ENCODE measurements at regions not wholly inside any gene's neighbourhood (a gene's known extent, or its start where the extent isn't known, plus 50 kb on each side); places are given as distances from the start of the nearest gene placed in this dataset.

DNA sequence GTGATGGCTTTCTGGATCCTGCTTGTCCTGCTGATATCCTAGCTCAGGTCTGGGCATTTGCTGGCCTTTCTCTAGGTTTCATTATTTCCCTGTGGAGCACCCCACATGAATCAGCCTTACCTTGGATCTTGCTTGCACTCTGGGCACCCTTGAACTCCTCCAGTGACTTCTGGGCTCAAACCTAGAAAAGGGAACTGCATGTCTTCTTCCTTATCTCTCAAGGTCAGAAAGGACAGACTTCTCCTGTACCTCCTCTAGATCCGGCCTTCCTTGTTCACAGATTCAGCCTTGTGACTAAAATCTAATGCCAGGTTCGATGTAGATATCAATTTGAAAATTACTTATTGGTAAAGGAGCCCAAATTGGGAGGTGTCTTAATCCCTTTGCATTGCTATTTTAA, 267.9 kb downstream of the PARP8 start:
- TF ChIP-seq, protein P1, sequence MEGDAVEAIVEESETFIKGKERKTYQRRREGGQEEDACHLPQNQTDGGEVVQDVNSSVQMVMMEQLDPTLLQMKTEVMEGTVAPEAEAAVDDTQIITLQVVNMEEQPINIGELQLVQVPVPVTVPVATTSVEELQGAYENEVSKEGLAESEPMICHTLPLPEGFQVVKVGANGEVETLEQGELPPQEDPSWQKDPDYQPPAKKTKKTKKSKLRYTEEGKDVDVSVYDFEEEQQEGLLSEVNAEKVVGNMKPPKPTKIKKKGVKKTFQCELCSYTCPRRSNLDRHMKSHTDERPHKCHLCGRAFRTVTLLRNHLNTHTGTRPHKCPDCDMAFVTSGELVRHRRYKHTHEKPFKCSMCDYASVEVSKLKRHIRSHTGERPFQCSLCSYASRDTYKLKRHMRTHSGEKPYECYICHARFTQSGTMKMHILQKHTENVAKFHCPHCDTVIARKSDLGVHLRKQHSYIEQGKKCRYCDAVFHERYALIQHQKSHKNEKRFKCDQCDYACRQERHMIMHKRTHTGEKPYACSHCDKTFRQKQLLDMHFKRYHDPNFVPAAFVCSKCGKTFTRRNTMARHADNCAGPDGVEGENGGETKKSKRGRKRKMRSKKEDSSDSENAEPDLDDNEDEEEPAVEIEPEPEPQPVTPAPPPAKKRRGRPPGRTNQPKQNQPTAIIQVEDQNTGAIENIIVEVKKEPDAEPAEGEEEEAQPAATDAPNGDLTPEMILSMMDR (IDR thresholded peaks at IDR 0.05; ENCODE audit: extremely low read depth in 1 of 2, insufficient read depth in 1 of 2, low read depth in 1 of 2, low read length in 2 of 2): no peak
- TF ChIP-seq FOS (IDR thresholded peaks at IDR 0.05; ENCODE audit: borderline replicate concordance, insufficient read depth, low read length) (no peak), MYC (IDR thresholded peaks at IDR 0.05; ENCODE audit: low read depth, low read length) (no peak), EZH2 (IDR thresholded peaks at IDR 0.05; ENCODE audit: borderline replicate concordance, low read depth, low read length, severe bottlenecking) (no peak), POLR2A (IDR thresholded peaks at IDR 0.05; ENCODE audit: low read depth, low read length) (no peak), GATA2 (IDR thresholded peaks at IDR 0.05; ENCODE audit: insufficient read depth, insufficient read length, low read depth, low read length) (no peak), POLR2AphosphoS5 (IDR thresholded peaks at IDR 0.05; ENCODE audit: insufficient read depth, low read depth, low read length) (no peak)
- TF ChIP-seq, protein P2, sequence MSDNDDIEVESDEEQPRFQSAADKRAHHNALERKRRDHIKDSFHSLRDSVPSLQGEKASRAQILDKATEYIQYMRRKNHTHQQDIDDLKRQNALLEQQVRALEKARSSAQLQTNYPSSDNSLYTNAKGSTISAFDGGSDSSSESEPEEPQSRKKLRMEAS (IDR thresholded peaks at IDR 0.05; ENCODE audit: insufficient read depth, insufficient read length): no peak
- FAIRE-seq (no peak), DNase-seq (ENCODE audit: low read depth, low spot score) (no peak)
- intact Hi-C loops (cut with micrococcal nuclease): no loop called here
- Histone ChIP-seq H3K4me1 (ENCODE audit: control insufficient read depth, extremely low read depth, insufficient read depth, low read length) (no peaks in the 10 kb centered on the region), H3K27ac (ENCODE audit: insufficient read depth, low read depth, low read length) (no peak overlapping the region), H3K79me2 (ENCODE audit: control insufficient read depth, insufficient read depth, low read length) (no peaks in the 10 kb centered on the region), H2AFZ (ENCODE audit: low read depth, low read length) (no peak overlapping the region), H3K27me3 (ENCODE audit: control insufficient read depth in 2 of 2, insufficient read depth in 2 of 2, low read length in 2 of 2) (no peaks in the 10 kb centered on the region), H3K36me3 (ENCODE audit: control insufficient read depth in 2 of 2, extremely low read depth in 1 of 2, insufficient read depth in 2 of 2, low read length in 2 of 2) (no peaks in the 10 kb centered on the region), H3K9me1 (replicated peaks; ENCODE audit: control insufficient read depth, extremely low read depth, insufficient read depth, low read length) (no peaks in the 10 kb centered on the region), H3K9me3 (replicated peaks; ENCODE audit: control insufficient read depth, insufficient read depth, low read length) (peaks cover 2% of the 10 kb centered on the region), H3K9ac (replicated peaks; ENCODE audit: extremely low read depth, insufficient read depth, low read length) (no peak overlapping the region), H3K4me2 (ENCODE audit: insufficient read depth, low read length) (no peak overlapping the region), H4K20me1 (replicated peaks; ENCODE audit: control insufficient read depth, extremely low read depth, insufficient read depth, low read length) (no peaks in the 10 kb centered on the region), H3K4me3 (replicated peaks in 1 of 3; ENCODE audit: insufficient read depth in 1 of 3, low read depth in 1 of 3, low read length in 3 of 3) (no peak overlapping the region)
- no TSS peak for BruUV-seq (replicated peaks)
- ChIA-PET POLR2A (no interaction called here), CTCF (no interaction called here)
- dilution Hi-C loops (cut with MboI; ENCODE audit: extremely low pct_ligation_motif_present, low sequenced_read_pairs): no loop called here

Measured in endothelial cell of umbilical vein (primary cell).